ENCODE measurements at regions not wholly inside any gene's neighbourhood (a gene's known extent, or its start where the extent isn't known, plus 50 kb on each side); places are given as distances from the start of the nearest gene placed in this dataset.
"Not testable (repeated sequence)": the region's sequence is repeated elsewhere in the genome, so short reads cannot be mapped to it uniquely, and the experiment has no call there.

GRCh38 chr2:239723486-239724193 is 301.5 kb downstream of the NDUFA10 start:
- DNase-seq, result no peak

GRCh38 chr2:239722760-239723470 is 302.2 kb downstream of the NDUFA10 start:
- no peak for DNase-seq

- DNase-seq, result no peak
Observed at GRCh38 chr2:239721991-239722759, 303.0 kb downstream of the NDUFA10 start.

- DNase-seq, result no peak
Observed at GRCh38 chr2:239721531-239721930, 303.6 kb downstream of the NDUFA10 start.

GRCh38 chr2:239720361-239721360 is 304.5 kb downstream of the NDUFA10 start:
- no peak for DNase-seq

- no peak for DNase-seq
Observed at GRCh38 chr2:239719791-239720360, 305.3 kb downstream of the NDUFA10 start.

GRCh38 chr2:239718991-239719390 is 306.2 kb downstream of the NDUFA10 start:
- DNase-seq, result not testable (repeated sequence)

- no peak for DNase-seq
Observed at GRCh38 chr2:239717706-239718105, 307.4 kb downstream of the NDUFA10 start.

- DNase-seq, result no peak
Observed at GRCh38 chr2:239717319-239717675, 307.8 kb downstream of the NDUFA10 start.

GRCh38 chr2:239716536-239717318 is 308.4 kb downstream of the NDUFA10 start:
- DNase-seq, result no peak

- no peak for DNase-seq
Observed at GRCh38 chr2:239716009-239716408, 309.1 kb downstream of the NDUFA10 start.

GRCh38 chr2:239715606-239716005 is 309.5 kb downstream of the NDUFA10 start:
- no peak for DNase-seq

- DNase-seq, result no peak
Observed at GRCh38 chr2:239715202-239715601, 309.9 kb downstream of the NDUFA10 start.

- no peak for DNase-seq
Observed at GRCh38 chr2:239714116-239714515, 311.0 kb downstream of the NDUFA10 start.

- DNase-seq, result no peak
Observed at GRCh38 chr2:239712755-239713154, 311.9 kb upstream of the HDAC4 start.

GRCh38 chr2:239711911-239712570 is 311.2 kb upstream of the HDAC4 start:
- no peak for DNase-seq

GRCh38 chr2:239710953-239711861 is 310.4 kb upstream of the HDAC4 start:
- no peak for DNase-seq

- DNase-seq, result no peak
Observed at GRCh38 chr2:239706367-239706766, 305.5 kb upstream of the HDAC4 start.

GRCh38 chr2:239704737-239705136 is 303.9 kb upstream of the HDAC4 start:
- DNase-seq, result no peak

GRCh38 chr2:239703834-239704233 is 303.0 kb upstream of the HDAC4 start:
- DNase-seq, result no peak

Measured in NK-92 treated with Interleukin-12 subunit alpha and Interleukin-12 subunit beta, amount 100 ng/mL, for 24 hours (cell line).